HG03558 (cell line): ENCODE measurements at regions not wholly inside any gene's neighbourhood (a gene's known extent, or its start where the extent isn't known, plus 50 kb on each side); places are given as distances from the start of the nearest gene placed in this dataset.
"Not testable (repeated sequence)": the region's sequence is repeated elsewhere in the genome, so short reads cannot be mapped to it uniquely, and the experiment has no call there.

Experiments
- ATAC-seq: cut with Tn5 transposase; IDR thresholded peaks from one replicate; pipeline ENCODE4 v1.9.1; 2021; ENCODE audit warnings: moderate number of reproducible peaks; ENCODE audit not compliant: unreplicated experiment; ENCODE audit errors: extremely low read depth

GRCh38 chr7:50251765-50252164, 52.8 kb upstream of the IKZF1 start:
- ATAC-seq: no peak

GRCh38 chr7:50246551-50246950, 58.0 kb upstream of the IKZF1 start:
- ATAC-seq: no peak

- ATAC-seq: not testable (repeated sequence)
Observed at GRCh38 chr7:50242111-50242510, 62.4 kb upstream of the IKZF1 start.

- not testable (repeated sequence) for ATAC-seq
Observed at GRCh38 chr7:50240699-50241098, 63.8 kb upstream of the IKZF1 start.

- ATAC-seq: no peak
Observed at GRCh38 chr7:50229964-50230363, 74.6 kb upstream of the IKZF1 start.

GRCh38 chr7:50228148-50228547, 76.4 kb upstream of the IKZF1 start:
- no peak for ATAC-seq

GRCh38 chr7:50227726-50228125, 76.8 kb upstream of the IKZF1 start:
- ATAC-seq: no peak

GRCh38 chr7:50226669-50227068, 77.8 kb upstream of the IKZF1 start:
- ATAC-seq: no peak

GRCh38 chr7:50226145-50226544, 78.4 kb upstream of the IKZF1 start:
- ATAC-seq: no peak

- ATAC-seq: no peak
Observed at GRCh38 chr7:50221433-50221832, 83.1 kb upstream of the IKZF1 start.

- ATAC-seq: no peak
Observed at GRCh38 chr7:50221028-50221427, 83.5 kb upstream of the IKZF1 start.

GRCh38 chr7:50220273-50220672, 84.2 kb upstream of the IKZF1 start:
- ATAC-seq: no peak

GRCh38 chr7:50217821-50218281, 86.7 kb upstream of the IKZF1 start:
- ATAC-seq: no peak

- no peak for ATAC-seq
Observed at GRCh38 chr7:50217401-50217800, 87.1 kb upstream of the IKZF1 start.

GRCh38 chr7:50216626-50217025, 87.9 kb upstream of the IKZF1 start:
- no peak for ATAC-seq

GRCh38 chr7:50214771-50215170, 89.7 kb upstream of the IKZF1 start:
- ATAC-seq: no peak

- no peak for ATAC-seq
Observed at GRCh38 chr7:50214126-50214670, 90.3 kb upstream of the IKZF1 start.

GRCh38 chr7:50213622-50214017, 90.9 kb upstream of the IKZF1 start:
- no peak for ATAC-seq

GRCh38 chr7:50212666-50213621, 91.6 kb upstream of the IKZF1 start:
- ATAC-seq: peak; percentile 51

GRCh38 chr7:50212016-50212325, 92.5 kb upstream of the IKZF1 start:
- ATAC-seq: no peak

GRCh38 chr7:50211130-50212015, 93.1 kb upstream of the IKZF1 start:
- ATAC-seq: no peak
